DOHH2 (cell line): ENCODE measurements at regions not wholly inside any gene's neighbourhood (a gene's known extent, or its start where the extent isn't known, plus 50 kb on each side); places are given as distances from the start of the nearest gene placed in this dataset.

Source experiments
- H3F3A ChIP-seq: fragments of 200-600 bp; sonication (generic), shearing (Covaris generic); 2 replicates; pipeline ENCODE4 v1.6.0; 2016; ENCODE audit warnings: antibody characterized with exemption, mild to moderate bottlenecking; ENCODE audit not compliant: control insufficient read depth, insufficient read depth
- H3K27ac ChIP-seq: fragments of 200-600 bp; sonication (generic); 2 replicates; pipeline ENCODE4 v1.5.1; 2014; ENCODE audit warnings: low read depth, mild to moderate bottlenecking, low read length, moderate library complexity
- H3K27me3 ChIP-seq: fragments of 200-600 bp; sonication (generic); 2 replicates; pipeline ENCODE4 v1.6.1; 2014; ENCODE audit warnings: mild to moderate bottlenecking, low read length, mixed read lengths; ENCODE audit not compliant: control insufficient read depth
- H3K36me3 ChIP-seq: fragments of 200-600 bp; sonication (generic); 2 replicates; pipeline ENCODE4 v1.6.1; 2014; ENCODE audit warnings: mild to moderate bottlenecking, low read length, moderate library complexity, mixed read lengths; ENCODE audit not compliant: control insufficient read depth
- H3K4me1 ChIP-seq: fragments of 200-600 bp; sonication (generic); 2 replicates; pipeline ENCODE4 v1.6.1; 2014; ENCODE audit warnings: mild to moderate bottlenecking, low read length, mixed read lengths; ENCODE audit not compliant: control insufficient read depth
- H3K4me2 ChIP-seq: fragments of 200-600 bp; sonication (generic); 2 replicates; pipeline ENCODE4 v1.6.0; 2014; ENCODE audit warnings: mild to moderate bottlenecking, low read length, moderate library complexity
- H3K4me3 ChIP-seq: fragments of 200-600 bp; sonication (generic); 2 replicates; pipeline ENCODE4 v1.5.1; 2014; ENCODE audit warnings: mild to moderate bottlenecking, low read length, mixed read lengths
- H3K79me2 ChIP-seq: fragments of 200-600 bp; sonication (generic); 2 replicates; pipeline ENCODE4 v1.6.1; 2014; ENCODE audit warnings: mild to moderate bottlenecking, low read length, mixed read lengths; ENCODE audit not compliant: control insufficient read depth
- H3K9me2 ChIP-seq: fragments of 200-600 bp; sonication (generic); replicated peaks from 2 replicates; pipeline ENCODE4 v1.6.1; 2014; ENCODE audit warnings: mild to moderate bottlenecking, low read length, mixed read lengths; ENCODE audit not compliant: control insufficient read depth
- H3K9me3 ChIP-seq: fragments of 200-600 bp; sonication (generic); 2 replicates; pipeline ENCODE4 v1.6.1; 2014; ENCODE audit warnings: antibody characterized with exemption, low read length, mixed read lengths; ENCODE audit not compliant: control insufficient read depth, insufficient read depth
- H4K20me1 ChIP-seq: fragments of 200-600 bp; sonication (generic); 2 replicates; pipeline ENCODE4 v1.6.0; 2014; ENCODE audit warnings: low read depth, mild to moderate bottlenecking, antibody characterized with exemption, low read length, moderate library complexity; ENCODE audit not compliant: control insufficient read depth, insufficient read depth
- EZH2phosphoT487 ChIP-seq: fragments of 200-600 bp; sonication (generic); IDR thresholded peaks from 2 replicates; pipeline ENCODE4 v1.6.1; 2017; ENCODE audit warnings: borderline replicate concordance, mild to moderate bottlenecking, antibody characterized with exemption, low read length, moderate library complexity, mixed read lengths
- TF ChIP-seq, protein P1 (sequence below): fragments of 200-600 bp; sonication (generic); IDR thresholded peaks from one replicate; pipeline ENCODE4 v1.5.1; 2014; ENCODE audit warnings: antibody characterized with exemption, mild to moderate bottlenecking, low read depth, low read length; ENCODE audit not compliant: poor library complexity, severe bottlenecking

GRCh38 chr3:35529337-35529736 lies 110.0 kb upstream of the ARPP21 start:
- Histone ChIP-seq H4K20me1 (no peaks in the 10 kb centered on the region), H3K27ac (no peak overlapping the region), H3K4me2 (no peak overlapping the region), H3K4me3 (no peak overlapping the region), H3K79me2 (no peaks in the 10 kb centered on the region), H3K27me3 (no peaks in the 10 kb centered on the region), H3F3A (no peaks in the 10 kb centered on the region), H3K36me3 (no peaks in the 10 kb centered on the region), H3K9me2 (no peaks in the 10 kb centered on the region), H3K4me1 (no peaks in the 10 kb centered on the region), H3K9me3 (no peaks in the 10 kb centered on the region)
- TF ChIP-seq, protein P1, sequence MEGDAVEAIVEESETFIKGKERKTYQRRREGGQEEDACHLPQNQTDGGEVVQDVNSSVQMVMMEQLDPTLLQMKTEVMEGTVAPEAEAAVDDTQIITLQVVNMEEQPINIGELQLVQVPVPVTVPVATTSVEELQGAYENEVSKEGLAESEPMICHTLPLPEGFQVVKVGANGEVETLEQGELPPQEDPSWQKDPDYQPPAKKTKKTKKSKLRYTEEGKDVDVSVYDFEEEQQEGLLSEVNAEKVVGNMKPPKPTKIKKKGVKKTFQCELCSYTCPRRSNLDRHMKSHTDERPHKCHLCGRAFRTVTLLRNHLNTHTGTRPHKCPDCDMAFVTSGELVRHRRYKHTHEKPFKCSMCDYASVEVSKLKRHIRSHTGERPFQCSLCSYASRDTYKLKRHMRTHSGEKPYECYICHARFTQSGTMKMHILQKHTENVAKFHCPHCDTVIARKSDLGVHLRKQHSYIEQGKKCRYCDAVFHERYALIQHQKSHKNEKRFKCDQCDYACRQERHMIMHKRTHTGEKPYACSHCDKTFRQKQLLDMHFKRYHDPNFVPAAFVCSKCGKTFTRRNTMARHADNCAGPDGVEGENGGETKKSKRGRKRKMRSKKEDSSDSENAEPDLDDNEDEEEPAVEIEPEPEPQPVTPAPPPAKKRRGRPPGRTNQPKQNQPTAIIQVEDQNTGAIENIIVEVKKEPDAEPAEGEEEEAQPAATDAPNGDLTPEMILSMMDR: no peak
- TF ChIP-seq EZH2phosphoT487: no peak

DNA sequence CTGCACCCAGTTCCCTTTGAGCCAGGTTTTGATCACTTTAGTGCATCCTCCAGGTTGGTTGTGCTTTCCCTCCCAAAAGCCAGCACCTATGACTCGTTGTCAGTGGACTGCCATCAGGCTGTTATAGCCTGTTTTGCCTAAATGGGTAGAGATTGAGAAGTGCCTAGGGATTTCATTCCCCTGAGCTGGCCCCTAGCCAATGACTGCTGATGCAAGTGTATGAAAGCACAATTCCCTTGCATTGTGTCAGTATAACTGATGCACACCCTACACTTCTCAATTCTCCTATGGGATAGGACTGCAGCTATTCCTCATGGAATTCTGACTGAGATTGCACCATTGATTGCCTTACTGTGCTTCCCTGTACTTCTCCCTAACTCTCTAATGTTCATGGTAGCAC lies 102.1 kb upstream of the ARPP21 start:
- Histone ChIP-seq H3K79me2 (no peaks in the 10 kb centered on the region), H3K4me2 (no peak overlapping the region), H3K4me1 (no peaks in the 10 kb centered on the region), H4K20me1 (no peaks in the 10 kb centered on the region), H3K27ac (no peak overlapping the region), H3F3A (no peaks in the 10 kb centered on the region), H3K36me3 (no peaks in the 10 kb centered on the region), H3K4me3 (no peak overlapping the region), H3K9me2 (no peaks in the 10 kb centered on the region), H3K9me3 (no peaks in the 10 kb centered on the region), H3K27me3 (no peaks in the 10 kb centered on the region)
- TF ChIP-seq EZH2phosphoT487: no peak
- TF ChIP-seq, protein P1: no peak

DNA sequence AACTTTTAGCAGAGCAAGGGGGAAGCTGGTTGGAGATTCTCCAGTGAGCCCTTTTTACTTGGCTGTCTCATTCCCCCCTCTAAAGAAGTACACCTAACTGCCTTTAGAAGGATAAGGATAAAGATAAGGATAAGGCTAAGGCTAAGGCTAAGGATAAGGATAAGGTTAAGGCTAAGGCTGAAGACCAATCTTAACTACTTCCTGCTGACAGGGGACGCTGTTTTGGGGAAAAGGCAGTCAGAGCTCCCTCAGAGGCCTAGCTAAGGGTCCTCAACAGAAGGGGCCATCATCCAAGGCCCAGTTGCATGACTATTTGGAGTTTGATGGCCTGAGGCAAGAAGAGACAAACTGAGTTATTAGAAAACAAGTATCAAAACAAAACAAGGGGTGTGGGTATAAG lies 94.3 kb upstream of the ARPP21 start:
- no peak overlapping the region for H3K4me3 ChIP-seq
- no peak overlapping the region for H3K27ac ChIP-seq
- H3K36me3 ChIP-seq: no peaks in the 10 kb centered on the region
- H4K20me1 ChIP-seq: no peaks in the 10 kb centered on the region
- no peaks in the 10 kb centered on the region for H3K4me1 ChIP-seq
- no peak overlapping the region for H3K4me2 ChIP-seq
- H3K27me3 ChIP-seq: no peaks in the 10 kb centered on the region
- H3F3A ChIP-seq: no peaks in the 10 kb centered on the region
- H3K79me2 ChIP-seq: no peaks in the 10 kb centered on the region
- no peak for TF ChIP-seq EZH2phosphoT487
- TF ChIP-seq, protein P1: no peak
- no peaks in the 10 kb centered on the region for H3K9me3 ChIP-seq
- no peaks in the 10 kb centered on the region for H3K9me2 ChIP-seq

- Histone ChIP-seq H3F3A (no peaks in the 10 kb centered on the region), H3K27ac (no peak overlapping the region), H3K79me2 (no peaks in the 10 kb centered on the region), H3K36me3 (no peaks in the 10 kb centered on the region), H3K4me2 (no peak overlapping the region), H3K9me2 (no peaks in the 10 kb centered on the region), H4K20me1 (no peaks in the 10 kb centered on the region), H3K27me3 (no peaks in the 10 kb centered on the region), H3K4me1 (no peaks in the 10 kb centered on the region), H3K9me3 (no peaks in the 10 kb centered on the region), H3K4me3 (no peak overlapping the region)
- TF ChIP-seq, protein P1: no peak
- no peak for TF ChIP-seq EZH2phosphoT487
Observed at GRCh38 chr3:35549690-35550089, 89.6 kb upstream of the ARPP21 start.
